Glomerular visceral epithelial cell (primary cell): ENCODE measurements at regions not wholly inside any gene's neighbourhood (a gene's known extent, or its start where the extent isn't known, plus 50 kb on each side); places are given as distances from the start of the nearest gene placed in this dataset.
"Not testable (repeated sequence)": the region's sequence is repeated elsewhere in the genome, so short reads cannot be mapped to it uniquely, and the experiment has no call there.

Experiments
- DNase-seq: peaks from one replicate; pipeline ENCODE4 v3.0.0-alpha.2; 2016; ENCODE audit errors: extremely low spot score

DNA sequence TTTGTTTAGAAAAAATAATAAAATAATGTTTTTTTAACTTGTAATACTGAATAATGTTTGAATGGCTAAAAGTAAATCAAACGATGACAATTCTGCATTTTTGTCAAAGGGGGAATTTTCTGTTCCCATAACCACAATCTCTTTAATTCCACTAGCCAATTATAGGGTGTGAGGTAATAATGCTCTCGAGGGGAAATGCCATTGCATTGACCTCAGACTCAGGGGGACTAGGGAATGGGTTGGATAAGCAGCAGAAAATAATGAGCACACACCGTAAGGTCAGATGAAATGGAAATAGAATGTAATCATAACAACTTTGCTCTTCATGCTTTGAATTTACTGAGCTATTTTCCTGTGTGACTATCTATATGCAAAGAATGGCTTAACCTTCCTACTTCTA lies 584.7 kb downstream of the RFPL4B start:
- DNase-seq, result peak; percentile 41

DNA sequence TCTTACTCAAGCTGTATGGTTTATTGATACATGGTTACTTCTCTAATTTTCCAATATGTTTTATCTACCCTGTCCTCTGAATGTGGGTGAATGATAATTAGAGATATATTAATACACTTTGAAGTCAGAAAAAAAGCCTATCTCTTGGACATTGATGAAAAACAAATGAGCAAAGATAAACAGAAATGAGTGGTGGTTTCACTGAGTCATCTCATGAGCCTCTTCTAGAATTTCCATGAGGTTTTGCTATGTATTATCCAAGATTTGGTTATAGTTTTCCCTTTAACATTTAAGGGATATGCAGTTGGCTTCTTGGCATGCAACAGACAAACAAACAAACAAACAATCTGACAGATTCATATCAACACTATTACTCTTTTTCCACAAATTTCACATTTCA lies 586.8 kb downstream of the RFPL4B start:
- DNase-seq, result no peak

DNA sequence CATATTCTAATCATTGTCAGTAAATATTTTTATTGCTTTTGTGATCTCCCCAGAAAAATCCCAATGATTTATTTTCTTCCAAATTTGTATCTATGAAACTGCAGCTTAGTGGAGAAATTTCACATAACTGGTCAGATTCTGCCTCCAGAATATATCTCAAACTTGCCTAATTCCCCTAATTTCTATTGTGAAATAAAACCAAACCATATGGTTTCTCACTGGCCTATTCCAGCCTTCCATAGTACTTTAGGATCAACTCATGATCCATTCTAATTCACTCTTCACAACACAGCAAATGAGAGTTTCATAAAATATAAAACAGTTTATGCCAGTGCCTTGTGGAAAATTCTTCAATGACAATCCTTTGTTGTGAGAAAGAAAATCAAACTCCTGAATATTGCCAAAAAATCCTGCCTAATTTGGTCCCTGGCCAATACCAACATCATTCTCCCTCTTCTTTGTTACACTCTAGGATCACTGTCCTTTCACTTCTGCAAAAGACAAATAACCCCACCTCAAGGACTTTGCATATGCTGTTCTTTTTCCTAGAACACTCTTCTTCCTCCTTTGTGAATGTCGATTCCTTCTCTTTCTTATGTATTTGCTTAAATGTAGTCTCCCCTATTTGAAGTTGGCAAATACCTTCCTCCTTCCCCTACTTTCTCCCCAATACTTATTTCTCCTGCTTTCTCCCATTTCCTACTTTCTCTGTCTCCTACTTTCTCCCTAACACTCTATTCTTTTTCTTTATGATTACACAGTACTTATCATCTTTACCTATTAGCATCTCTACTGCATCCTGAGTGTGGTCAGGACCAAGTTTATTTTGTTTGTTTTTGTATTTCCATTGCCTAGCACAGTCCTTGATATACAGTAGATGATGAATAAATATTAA lies 587.5 kb downstream of the RFPL4B start:
- no peak for DNase-seq

- no peak for DNase-seq
These were observed 588.4 kb downstream of the RFPL4B start for GRCh38 chr6:112935402-112936078.

- DNase-seq, result no peak
These were observed 588.9 kb downstream of the RFPL4B start for GRCh38 chr6:112936079-112936472.

GRCh38 chr6:112936504-112936903 lies 589.4 kb downstream of the RFPL4B start:
- no peak for DNase-seq

DNA sequence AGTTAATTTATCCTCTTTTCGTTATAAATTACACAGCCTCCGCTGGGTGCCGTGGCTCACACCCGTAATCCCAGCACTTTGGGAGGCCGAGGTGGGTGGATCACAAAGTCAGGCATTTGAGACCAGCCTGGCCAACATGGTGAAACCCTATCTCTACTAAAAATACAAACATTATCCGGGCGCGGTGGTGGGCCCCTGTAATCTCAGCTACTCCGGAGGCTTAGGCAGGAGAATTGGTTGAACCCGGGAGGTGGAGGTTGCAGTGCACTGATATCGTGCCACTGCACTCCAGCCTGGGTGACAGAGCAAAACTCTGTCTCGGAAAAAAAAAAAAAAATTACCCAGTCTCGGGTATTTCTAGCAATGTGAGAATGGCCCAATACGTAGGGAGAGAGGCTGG lies 590.6 kb downstream of the RFPL4B start:
- DNase-seq, result not testable (repeated sequence)

DNA sequence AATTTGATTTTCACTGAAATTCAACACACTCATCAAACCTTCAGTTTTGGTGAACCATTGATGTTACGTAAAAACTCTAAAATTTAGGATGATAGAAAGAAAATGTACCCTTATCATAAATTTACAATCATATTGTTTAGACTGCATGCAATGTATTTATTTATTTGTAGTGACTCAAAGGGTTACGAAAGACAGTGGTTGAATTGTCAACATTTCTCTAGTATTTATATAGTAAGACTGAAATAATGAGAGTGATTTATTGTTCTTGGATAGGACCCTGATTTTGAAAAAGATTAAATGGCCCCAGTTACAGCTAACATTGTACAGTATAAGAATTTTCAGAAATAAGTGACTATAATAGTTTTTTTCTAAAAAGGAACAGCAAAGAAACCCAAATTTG lies 591.5 kb downstream of the RFPL4B start:
- DNase-seq, result no peak

GRCh38 chr6:112939563-112939962 lies 592.4 kb downstream of the RFPL4B start:
- peak; percentile 18 for DNase-seq

- DNase-seq, result no peak
These were observed 594.5 kb downstream of the RFPL4B start for GRCh38 chr6:112941613-112942012.

GRCh38 chr6:112946051-112946450 lies 598.9 kb downstream of the RFPL4B start:
- no peak for DNase-seq

GRCh38 chr6:112947507-112947906 lies 600.4 kb downstream of the RFPL4B start:
- no peak for DNase-seq

DNA sequence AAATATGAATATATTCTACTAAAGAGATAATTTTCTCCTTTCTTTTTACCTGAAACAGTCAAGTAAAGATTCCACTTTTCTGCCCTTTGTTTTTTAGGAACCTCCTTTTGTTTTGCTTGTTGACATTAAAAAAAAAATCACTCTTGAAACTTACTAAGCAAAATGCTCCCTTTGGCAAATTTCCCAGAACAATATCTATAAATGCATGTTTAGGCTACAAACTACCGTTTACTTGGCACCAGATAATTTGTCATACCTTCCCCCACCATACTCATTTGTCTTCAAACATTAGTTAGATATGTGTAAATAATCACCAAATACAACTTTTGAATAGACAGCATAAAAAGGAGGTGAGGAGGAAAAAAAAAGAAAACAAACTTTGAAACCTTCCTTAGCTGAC lies 604.7 kb downstream of the RFPL4B start:
- no peak for DNase-seq

GRCh38 chr6:112955743-112956142 lies 608.6 kb downstream of the RFPL4B start:
- DNase-seq, result not testable (repeated sequence)

DNA sequence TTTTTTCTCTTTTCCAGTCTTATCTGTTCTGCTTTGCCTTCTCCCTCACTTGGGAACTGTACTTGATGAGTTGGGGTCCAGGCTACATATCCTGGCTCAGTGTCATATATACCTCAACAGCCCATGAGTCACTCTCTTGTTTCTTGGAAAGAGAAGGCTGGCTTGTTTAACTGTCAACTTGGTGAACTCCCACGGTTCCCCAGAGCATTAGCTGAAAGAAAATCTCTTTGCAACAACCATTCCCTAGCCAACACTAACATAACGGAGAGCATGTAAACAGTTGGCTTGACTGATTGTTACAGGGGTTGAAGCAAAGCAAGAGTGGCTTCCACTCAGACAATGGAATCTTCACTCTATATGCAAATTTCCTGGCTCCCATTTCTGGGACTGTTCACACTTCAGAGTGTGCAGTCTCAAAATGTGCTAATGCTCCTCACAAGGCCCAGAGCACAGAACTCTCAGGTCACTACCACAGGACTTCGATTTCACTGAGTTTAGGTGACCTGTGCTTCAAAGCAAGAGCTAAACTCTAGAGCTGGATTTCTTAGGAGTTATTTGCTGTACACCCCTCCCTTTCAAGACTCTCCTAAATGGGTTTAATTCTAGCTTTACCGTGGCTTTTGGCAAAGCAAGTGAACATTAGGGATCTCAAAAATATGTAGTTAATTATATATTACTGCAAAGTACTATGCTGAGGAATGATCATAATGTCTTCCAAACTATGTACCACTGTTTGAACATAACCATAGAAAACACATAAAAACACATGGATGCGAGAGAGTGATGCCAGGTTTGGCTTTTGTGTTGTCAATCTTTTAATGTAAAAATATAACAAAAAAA lies 609.8 kb downstream of the RFPL4B start:
- no peak for DNase-seq

DNA sequence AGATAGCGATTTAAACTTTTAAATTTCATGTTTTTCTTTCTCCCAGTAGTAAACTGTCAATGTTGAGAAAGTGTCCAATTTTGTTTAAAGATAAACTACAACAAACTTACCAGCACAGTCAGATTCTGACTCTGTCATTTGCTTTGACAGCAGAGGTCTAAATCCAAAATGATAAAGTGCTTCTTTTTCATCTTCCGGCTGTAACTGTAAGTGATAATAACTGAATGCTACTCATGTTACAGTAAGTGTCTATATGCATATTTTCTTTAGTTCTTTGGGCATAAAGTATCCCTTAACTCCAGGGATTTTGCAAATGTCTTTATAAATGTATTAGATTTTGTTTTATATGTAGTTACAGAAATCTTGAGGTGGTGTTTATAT lies 610.4 kb downstream of the RFPL4B start:
- no peak for DNase-seq

DNA sequence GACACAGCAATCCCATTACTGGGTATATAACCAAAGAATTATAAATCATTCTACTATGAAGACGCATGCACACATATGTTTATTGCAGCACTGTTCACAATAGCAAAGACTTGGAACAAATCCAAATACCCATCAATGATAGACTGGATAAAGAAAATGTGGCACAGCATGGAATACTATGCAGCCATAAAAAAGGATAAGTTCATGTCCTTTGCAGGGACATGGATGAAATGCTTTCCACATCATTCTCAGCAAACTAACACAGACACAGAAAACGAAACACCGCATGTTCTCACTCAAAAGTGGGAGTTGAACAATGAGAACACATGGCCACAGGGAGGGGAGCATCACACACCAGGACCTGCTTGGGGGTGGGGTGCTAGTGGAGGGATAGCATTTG lies 613.0 kb downstream of the RFPL4B start:
- not testable (repeated sequence) for DNase-seq

- DNase-seq, result no peak
These were observed 620.8 kb downstream of the RFPL4B start for GRCh38 chr6:112967974-112968373.

- DNase-seq, result no peak
These were observed 624.5 kb downstream of the RFPL4B start for GRCh38 chr6:112971651-112972050.

- not testable (repeated sequence) for DNase-seq
These were observed 627.8 kb downstream of the RFPL4B start for GRCh38 chr6:112974931-112975330.

GRCh38 chr6:112976579-112976978 lies 629.4 kb downstream of the RFPL4B start:
- not testable (repeated sequence) for DNase-seq

DNA sequence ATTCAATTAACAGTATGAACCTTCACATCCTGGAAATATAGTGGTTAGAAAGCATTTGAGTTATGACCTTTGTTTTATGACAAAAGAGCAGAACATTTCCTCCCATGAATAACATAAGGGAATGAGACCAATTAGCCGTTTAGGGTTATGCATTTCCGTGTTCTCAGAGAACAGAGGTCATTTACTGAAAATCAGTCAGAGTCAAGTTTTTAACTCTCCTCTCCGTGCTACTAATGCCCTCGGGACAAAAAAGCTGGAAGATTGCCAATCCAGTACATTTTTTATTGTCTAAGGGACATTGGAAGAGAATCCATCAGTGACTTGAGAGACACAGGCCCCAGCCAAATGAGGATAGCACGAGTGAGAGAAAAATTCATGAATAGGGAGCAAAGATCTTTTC lies 632.7 kb downstream of the RFPL4B start:
- DNase-seq, result no peak
